Natural killer cell treated with Interleukin-12 subunit alpha and Interleukin-12 subunit beta and Interleukin-15 and Interleukin-18, amount 100 ng/mL, for 72 hours (primary cell): ENCODE measurements at regions not wholly inside any gene's neighbourhood (a gene's known extent, or its start where the extent isn't known, plus 50 kb on each side); places are given as distances from the start of the nearest gene placed in this dataset.

Experiments used
- ATAC-seq, 2 donors: fragments of 150-1000 bp; cut with Tn5 transposase in 1 of 2; sonication (Bioruptor Pico), chemical (Tn5 transposase) in 1 of 2; 2 replicates each; pipeline ENCODE4 v1.10.0; 2021
- DNase-seq: peaks from one replicate; pipeline ENCODE4 v3.0.0; 2022; ENCODE audit warnings: low spot score
- H3K27ac Mint-ChIP-seq, 2 donors: 1 replicate in 1 of 2; 2 replicates in 1 of 2; pipeline ENCODE4 v1.8.0; 2022; ENCODE audit warnings: mixed read lengths in 2 of 2, mild to moderate bottlenecking in 1 of 2, moderate library complexity in 1 of 2
- H3K27me3 Mint-ChIP-seq, 2 donors: 1 replicate in 1 of 2; 2 replicates in 1 of 2; pipeline ENCODE4 v1.8.0; 2022; ENCODE audit warnings: mixed read lengths in 2 of 2
- H3K36me3 Mint-ChIP-seq: one replicate; pipeline ENCODE4 v1.8.0; 2022; ENCODE audit warnings: mixed read lengths
- H3K4me1 Mint-ChIP-seq, 2 donors: 1 replicate in 1 of 2; 2 replicates in 1 of 2; pipeline ENCODE4 v1.8.0; 2022; ENCODE audit warnings: low read depth in 2 of 2, mixed read lengths in 2 of 2, mild to moderate bottlenecking in 1 of 2
- H3K4me3 Mint-ChIP-seq: one replicate; pipeline ENCODE4 v1.8.0; 2022; ENCODE audit warnings: mixed read lengths
- H3K9me3 Mint-ChIP-seq: 2 replicates; pipeline ENCODE4 v1.8.0; 2022; ENCODE audit warnings: mixed read lengths

DNA sequence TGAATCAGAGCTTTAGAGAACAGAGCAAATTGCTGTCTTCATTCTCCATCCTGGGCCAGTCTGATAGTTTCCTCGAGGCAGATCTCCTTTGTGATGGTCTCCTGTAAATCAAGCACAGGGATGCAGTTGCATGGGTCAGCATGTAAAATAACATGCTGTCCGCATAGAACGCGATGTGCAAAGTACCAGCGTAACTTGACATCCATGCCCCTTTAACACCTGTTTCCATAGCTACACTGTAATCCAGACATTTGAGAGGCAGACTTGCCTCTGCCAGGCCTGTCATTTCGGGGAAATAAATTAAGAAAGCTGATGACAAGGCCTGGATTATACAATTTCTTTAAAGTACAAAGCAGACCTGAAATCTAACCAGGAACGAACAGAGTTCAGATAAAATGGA is 413.5 kb downstream of the TLE4 start:
- ATAC-seq = no peak
- no peak overlapping the region for H3K27ac Mint-ChIP-seq
- H3K27me3 Mint-ChIP-seq = peaks cover 10 to 25% of the 10 kb centered on the region in 2 donors

DNA sequence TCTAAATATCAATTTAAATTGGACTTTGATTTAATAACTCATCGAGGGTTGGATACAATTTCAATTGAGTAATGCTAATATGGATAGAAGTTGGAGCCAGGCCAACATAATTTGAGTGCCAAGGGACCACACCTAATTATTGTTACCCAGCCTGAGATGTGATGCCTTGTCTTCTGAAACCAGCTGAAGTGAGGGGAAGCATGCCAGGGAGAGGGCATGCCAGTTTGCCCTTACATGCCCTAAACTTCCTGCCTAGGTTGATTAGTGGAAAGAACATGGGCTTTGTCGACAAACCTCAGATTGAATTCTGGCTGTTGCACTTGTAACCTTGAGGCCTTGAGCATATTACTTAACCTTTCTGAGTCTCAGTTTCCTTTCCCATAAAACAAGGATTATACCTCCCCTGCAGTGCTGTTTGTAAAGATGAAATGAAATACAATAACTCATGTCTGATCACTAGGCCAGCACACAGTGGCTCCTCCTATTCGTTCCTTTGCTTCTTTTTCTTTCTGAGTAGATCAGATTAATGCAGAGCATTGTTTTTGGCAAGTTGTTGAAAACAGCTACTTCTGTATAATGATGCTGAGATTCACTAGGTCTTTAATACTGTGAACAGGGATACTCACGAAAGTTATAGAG is 412.8 kb downstream of the TLE4 start:
- Mint-ChIP-seq H3K9me3 (no peaks in the 10 kb centered on the region), H3K4me1 (no peaks in the 10 kb centered on the region), H3K4me3 (no peak overlapping the region), H3K36me3 (no peaks in the 10 kb centered on the region), H3K27me3 (peaks cover 10 to 26% of the 10 kb centered on the region in 2 donors), H3K27ac (no peak overlapping the region)
- ATAC-seq = no peak
- DNase-seq = no peak

More for the DNA sequence above, 413.5 kb downstream of the TLE4 start:
- H3K4me3 Mint-ChIP-seq = no peak overlapping the region
- no peaks in the 10 kb centered on the region for H3K36me3 Mint-ChIP-seq
- no peaks in the 10 kb centered on the region for H3K9me3 Mint-ChIP-seq
- H3K4me1 Mint-ChIP-seq = no peaks in the 10 kb centered on the region
- DNase-seq = no peak

DNA sequence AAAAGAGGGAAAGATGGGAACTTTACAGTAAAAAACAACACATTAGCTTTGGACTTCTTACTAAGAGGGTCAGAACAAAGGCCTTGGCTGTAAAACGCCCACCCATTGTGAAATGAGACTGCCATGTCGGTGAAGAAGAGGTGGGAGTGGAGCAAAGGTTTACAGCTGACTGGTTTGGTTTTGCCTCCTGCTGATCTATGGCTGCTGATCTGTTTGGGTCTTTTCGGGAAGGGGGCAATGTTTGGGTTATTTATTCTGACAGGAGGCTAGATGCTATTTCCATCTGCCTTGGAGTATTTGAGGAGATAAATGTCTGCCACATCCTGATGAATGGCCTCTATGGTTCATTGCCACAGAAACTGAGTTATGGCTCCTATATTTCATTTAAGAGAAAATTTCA is 408.7 kb downstream of the TLE4 start:
- DNase-seq = no peak
- peaks cover 19 to 49% of the 10 kb centered on the region in 2 donors for H3K27me3 Mint-ChIP-seq
- H3K4me3 Mint-ChIP-seq = no peak overlapping the region
- no peak for ATAC-seq
- H3K4me1 Mint-ChIP-seq = no peaks in the 10 kb centered on the region
- no peak overlapping the region for H3K27ac Mint-ChIP-seq
- no peaks in the 10 kb centered on the region for H3K36me3 Mint-ChIP-seq
- no peaks in the 10 kb centered on the region for H3K9me3 Mint-ChIP-seq

DNA sequence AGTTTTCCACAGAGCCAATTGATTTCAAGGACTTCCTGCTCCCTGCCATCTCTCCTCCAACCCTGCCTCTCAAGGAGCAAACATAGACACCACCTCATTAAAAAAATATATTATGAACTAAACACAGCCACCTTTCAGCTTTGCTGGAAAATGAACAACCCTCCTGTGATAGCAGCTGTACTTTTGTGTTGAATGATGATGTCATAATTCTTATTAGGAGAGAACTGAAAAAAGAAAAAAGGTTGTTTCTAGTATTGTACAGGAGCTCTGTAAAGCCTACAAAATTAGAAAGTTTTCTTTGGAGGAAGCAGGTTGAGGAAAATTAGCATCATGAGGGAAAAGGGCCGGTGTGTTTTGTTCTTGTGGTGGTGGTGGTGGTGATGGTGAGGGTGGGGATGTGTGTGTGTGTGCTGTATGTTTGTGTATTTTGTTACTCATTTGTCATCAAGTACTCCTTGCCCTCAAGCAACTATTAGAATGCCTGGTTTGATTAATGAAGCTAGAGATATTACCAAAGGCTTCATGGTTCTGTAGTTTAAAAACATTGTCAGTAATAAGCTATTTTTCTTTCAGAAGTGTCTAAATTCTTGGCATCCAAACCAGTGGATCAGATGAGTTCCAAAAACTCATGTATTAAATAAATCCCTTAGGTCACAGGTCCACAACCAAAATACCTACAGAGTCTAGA is 405.9 kb downstream of the TLE4 start:
- no peak for DNase-seq
- H3K4me1 Mint-ChIP-seq = no peaks in the 10 kb centered on the region
- no peak for ATAC-seq
- no peaks in the 10 kb centered on the region for H3K36me3 Mint-ChIP-seq
- peaks cover 29 to 42% of the 10 kb centered on the region in 2 donors for H3K27me3 Mint-ChIP-seq
- no peaks in the 10 kb centered on the region for H3K9me3 Mint-ChIP-seq
- no peak overlapping the region for H3K27ac Mint-ChIP-seq
- H3K4me3 Mint-ChIP-seq = no peak overlapping the region

DNA sequence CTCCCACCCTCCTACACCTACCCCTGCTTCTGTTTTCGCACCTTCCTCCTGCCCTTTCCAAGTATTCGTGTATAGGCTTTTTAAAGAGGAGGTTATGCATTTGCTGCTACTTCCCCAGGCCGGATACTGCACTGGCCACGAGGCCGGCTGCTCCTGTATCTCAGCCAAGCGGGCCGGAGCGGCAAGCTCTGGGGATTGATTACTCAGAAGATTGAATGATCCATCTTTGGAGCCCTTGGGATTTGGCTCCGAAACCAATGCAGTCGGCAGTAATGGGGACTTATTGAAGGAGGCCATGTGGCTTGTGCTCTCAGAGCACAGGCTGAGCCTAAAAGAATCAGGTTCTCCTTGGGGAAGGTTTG is 405.3 kb downstream of the TLE4 start:
- H3K27me3 Mint-ChIP-seq = peaks cover 28 to 38% of the 10 kb centered on the region in 2 donors
- ATAC-seq (no peak), DNase-seq (no peak)
- H3K4me3 Mint-ChIP-seq = no peak overlapping the region
- no peaks in the 10 kb centered on the region for H3K4me1 Mint-ChIP-seq
- H3K9me3 Mint-ChIP-seq = no peaks in the 10 kb centered on the region
- no peak overlapping the region for H3K27ac Mint-ChIP-seq
- no peaks in the 10 kb centered on the region for H3K36me3 Mint-ChIP-seq

DNA sequence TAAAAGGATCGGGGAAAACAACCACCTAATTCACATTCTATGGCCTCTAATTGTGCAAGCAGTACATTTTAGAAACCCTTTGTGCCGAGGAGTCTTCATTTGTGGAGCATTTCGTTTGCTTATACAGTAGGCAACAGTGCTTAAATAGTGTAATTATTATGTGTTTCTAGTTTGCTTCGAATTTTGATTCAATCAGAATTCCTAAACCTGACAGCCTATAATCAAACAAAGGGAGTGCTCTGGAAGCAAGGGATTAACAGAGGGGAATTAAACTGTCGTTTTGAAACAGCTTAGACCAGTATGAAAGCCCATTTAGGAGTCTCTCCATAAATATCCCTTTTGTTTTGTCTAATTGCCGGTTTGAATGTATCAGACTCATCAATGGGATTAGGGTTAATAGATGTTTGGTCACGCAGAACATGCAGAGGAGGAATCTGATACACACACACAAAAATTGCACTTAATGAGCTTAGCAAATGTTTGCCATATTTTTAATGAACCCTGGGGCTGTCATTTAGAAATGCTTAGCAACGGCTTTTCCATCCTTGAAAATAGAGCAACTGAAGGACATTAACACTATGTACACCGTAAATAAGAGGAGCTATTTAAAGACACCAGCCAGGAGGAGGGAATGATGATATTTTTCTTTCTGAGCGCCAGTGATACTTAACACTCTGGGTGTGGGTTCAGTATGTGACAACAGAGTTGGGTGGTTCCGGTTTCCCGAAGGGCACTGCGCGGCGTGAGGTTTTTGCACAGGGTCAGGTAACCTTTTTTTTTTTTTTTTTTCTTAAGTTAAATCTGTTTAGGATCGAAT is 404.7 kb downstream of the TLE4 start:
- Mint-ChIP-seq H3K4me1 (no peaks in the 10 kb centered on the region), H3K27me3 (peaks cover 30 to 42% of the 10 kb centered on the region in 2 donors), H3K36me3 (no peaks in the 10 kb centered on the region), H3K4me3 (no peak overlapping the region), H3K9me3 (no peaks in the 10 kb centered on the region), H3K27ac (no peak overlapping the region)
- DNase-seq (no peak), ATAC-seq (no peak)

DNA sequence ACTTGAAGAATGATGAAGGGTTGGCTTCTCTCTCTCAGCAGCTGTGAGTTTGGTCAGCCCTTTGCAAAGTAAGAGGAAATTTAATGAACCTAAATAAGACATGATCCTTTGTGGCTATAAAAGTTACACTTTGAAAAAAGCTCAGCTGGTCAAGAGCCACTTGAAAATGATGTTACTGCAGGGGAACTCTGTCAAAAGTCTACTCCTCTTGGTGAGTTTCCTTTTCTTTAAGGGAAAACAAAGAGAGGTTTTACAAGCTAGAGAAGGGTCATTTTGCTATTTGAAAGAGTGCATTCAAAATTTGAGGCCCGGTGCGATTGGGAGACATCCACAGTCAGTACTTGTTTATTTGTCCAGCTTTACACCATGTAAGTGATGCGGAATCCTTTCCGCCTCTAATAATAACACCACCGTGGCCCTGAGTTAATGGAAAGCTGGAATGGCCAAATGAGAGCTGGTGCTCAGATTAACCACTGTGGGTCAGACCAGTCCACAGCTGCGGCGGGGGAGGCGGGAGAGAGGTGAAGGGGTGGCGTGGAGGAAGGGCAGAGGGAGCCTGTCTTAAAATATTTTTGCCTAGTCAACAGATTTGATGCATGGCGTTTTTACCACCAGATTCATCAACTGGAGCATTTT is 404.0 kb downstream of the TLE4 start:
- H3K27me3 Mint-ChIP-seq = peaks cover 33 to 43% of the 10 kb centered on the region in 2 donors
- no peak overlapping the region for H3K27ac Mint-ChIP-seq
- no peaks in the 10 kb centered on the region for H3K4me1 Mint-ChIP-seq
- no peak overlapping the region for H3K4me3 Mint-ChIP-seq
- no peak for ATAC-seq
- no peaks in the 10 kb centered on the region for H3K36me3 Mint-ChIP-seq
- DNase-seq = no peak
- H3K9me3 Mint-ChIP-seq = no peaks in the 10 kb centered on the region

DNA sequence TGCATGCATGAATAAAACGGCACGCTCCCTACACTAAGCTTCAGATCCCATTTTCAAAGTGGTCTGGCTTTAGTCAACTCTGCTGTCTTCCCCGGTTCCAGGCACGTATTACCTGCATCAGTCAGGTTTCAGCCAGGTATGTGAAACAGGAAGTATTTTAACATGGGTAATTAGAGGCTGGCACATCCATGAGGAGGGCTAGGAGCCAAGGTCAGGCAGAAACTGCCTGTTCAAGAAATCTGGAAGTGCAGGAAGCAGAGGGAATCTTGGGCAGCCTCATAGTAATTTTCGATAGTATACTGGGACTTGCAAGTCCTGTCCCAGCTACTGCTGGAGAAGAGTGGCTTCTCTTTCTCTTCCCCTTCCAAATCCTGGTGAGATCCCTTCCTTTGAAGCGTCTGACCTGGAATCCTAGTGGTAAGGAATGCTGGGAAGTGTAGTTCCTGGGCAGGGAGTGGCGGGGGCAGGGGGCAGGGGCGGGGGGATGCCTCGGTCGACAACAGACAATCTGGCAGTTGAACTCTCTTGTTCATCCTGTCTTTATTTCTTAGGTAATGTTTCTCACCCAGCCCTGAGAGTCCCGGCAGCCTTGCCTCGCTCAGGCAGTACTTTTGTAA is 403.1 kb downstream of the TLE4 start:
- DNase-seq (no peak), ATAC-seq (no peak)
- H3K27me3 Mint-ChIP-seq = peaks cover 30 to 38% of the 10 kb centered on the region in 2 donors
- H3K4me3 Mint-ChIP-seq = no peak overlapping the region
- no peak overlapping the region for H3K27ac Mint-ChIP-seq
- no peaks in the 10 kb centered on the region for H3K9me3 Mint-ChIP-seq
- no peaks in the 10 kb centered on the region for H3K4me1 Mint-ChIP-seq
- no peaks in the 10 kb centered on the region for H3K36me3 Mint-ChIP-seq

DNA sequence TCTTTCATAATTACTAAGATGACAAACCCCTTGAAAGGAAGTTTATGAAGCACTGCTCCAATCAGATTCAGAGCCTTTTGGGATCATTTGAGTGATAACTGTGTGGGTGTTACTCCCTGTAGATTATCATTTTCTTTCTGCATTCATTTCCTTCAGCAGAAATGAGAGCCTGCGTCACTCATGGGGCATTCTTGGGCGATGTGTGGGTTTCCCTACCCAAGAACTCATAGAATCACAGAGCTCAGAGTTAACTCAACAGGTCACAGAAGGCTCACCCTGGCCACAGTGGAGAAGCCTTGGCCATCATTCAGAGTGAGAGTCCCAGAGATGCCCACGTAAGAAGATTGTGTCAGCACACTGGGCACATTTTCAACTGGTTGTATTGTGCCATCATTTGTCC is 401.9 kb downstream of the TLE4 start:
- Mint-ChIP-seq H3K27me3 (peaks cover 33 to 35% of the 10 kb centered on the region in 2 donors), H3K9me3 (no peaks in the 10 kb centered on the region), H3K36me3 (no peaks in the 10 kb centered on the region), H3K27ac (no peak overlapping the region), H3K4me3 (no peak overlapping the region), H3K4me1 (no peaks in the 10 kb centered on the region)
- DNase-seq = no peak
- no peak for ATAC-seq

DNA sequence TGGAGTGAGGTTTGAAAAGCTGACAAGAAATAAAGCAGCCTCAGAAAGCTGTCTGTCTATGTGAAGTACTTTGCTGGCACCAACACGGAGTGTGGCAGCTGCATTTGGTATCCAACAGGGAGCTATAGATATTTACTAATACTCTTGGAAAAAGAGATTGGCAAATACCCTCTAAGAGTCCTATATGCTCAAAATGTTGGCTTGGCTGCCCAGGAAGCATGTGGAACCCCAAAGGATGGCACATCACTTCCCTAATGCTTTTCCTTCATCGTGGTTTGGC is 398.3 kb downstream of the TLE4 start:
- H3K27ac Mint-ChIP-seq = no peak overlapping the region
- H3K36me3 Mint-ChIP-seq = no peaks in the 10 kb centered on the region
- H3K4me3 Mint-ChIP-seq = no peak overlapping the region
- no peak for ATAC-seq
- H3K9me3 Mint-ChIP-seq = no peaks in the 10 kb centered on the region
- no peaks in the 10 kb centered on the region for H3K4me1 Mint-ChIP-seq
- DNase-seq = no peak
- H3K27me3 Mint-ChIP-seq = peaks cover 39 to 42% of the 10 kb centered on the region in 2 donors

DNA sequence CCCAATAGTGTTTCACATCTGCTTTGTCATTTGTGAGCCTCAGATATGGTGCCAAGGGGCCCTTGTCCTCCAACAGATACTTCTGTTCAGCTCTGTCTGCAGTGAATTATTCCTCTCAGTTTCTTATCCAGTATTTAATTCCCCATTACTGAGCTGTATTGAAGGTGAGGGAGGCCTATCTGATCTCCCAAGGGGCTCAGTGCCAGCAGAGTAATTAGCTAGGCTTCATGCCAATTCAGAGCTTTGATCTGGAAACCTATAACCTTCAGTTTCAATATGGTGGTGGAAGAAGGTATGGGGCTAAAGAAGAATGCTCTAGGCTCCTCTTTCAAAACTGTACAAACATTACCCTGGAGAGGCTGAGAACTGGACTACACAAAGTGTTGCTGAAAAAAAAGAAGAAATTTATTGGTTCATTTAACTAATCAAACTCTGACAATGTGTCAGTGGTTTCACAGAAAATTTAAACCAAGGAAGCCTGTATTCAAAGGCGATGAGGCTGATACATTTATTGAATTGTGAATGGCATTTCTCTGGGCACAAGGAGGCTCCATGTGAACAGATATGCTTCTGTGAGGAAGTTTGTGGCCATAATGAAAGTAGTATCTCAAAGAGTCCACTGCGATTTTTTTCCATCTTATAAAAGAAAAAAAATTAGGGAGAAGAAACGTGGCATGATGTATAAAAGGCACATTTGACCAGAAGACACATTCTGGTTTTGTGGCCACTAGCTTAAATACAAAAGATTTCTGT is 397.8 kb downstream of the TLE4 start:
- DNase-seq = no peak
- H3K9me3 Mint-ChIP-seq = no peaks in the 10 kb centered on the region
- H3K27ac Mint-ChIP-seq = no peak overlapping the region
- peaks cover 40 to 42% of the 10 kb centered on the region in 2 donors for H3K27me3 Mint-ChIP-seq
- no peak for ATAC-seq
- no peaks in the 10 kb centered on the region for H3K36me3 Mint-ChIP-seq
- no peak overlapping the region for H3K4me3 Mint-ChIP-seq
- no peaks in the 10 kb centered on the region for H3K4me1 Mint-ChIP-seq

DNA sequence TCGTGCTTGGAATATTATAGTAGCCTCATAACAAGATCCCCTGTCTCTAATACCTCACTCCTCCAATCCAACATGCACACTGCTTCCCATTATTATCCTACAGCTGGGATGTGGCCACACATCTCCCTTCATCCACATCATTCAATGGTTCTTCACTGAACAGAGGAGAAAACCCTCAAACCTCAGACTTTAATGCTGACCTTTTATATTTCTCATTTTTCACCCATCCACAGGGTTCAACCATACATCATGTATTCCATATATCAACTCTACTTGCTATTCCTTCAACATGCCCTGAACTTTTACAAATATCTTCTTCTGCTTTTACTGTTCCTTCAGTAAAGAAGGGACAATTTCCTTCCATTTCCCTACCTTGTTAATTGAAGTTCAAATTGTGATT is 396.8 kb downstream of the TLE4 start:
- ATAC-seq (no peak), DNase-seq (no peak)
- Mint-ChIP-seq H3K27me3 (peaks cover 41 to 48% of the 10 kb centered on the region in 2 donors), H3K4me1 (no peaks in the 10 kb centered on the region), H3K36me3 (no peaks in the 10 kb centered on the region), H3K4me3 (no peak overlapping the region), H3K9me3 (no peaks in the 10 kb centered on the region), H3K27ac (no peak overlapping the region)

DNA sequence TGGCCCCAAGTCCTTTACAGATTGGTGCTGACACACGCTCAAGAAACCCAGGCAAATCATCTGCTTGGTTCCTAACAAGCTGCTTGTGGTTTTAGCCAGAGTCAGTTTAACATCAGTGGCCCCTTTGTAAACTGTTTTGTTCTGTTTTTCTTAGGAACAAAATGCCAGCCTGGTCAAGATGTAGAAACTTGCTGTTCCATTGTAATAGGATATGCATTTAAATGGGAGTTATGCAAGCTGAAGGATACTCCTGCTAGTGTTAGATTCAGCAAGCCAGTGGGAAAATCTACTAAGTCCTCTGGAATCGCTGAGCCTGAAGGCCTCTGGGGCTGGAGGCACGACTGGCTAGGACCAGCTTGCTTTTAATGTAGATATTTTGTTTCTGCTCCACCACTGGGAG is 391.1 kb downstream of the TLE4 start:
- H3K4me3 Mint-ChIP-seq = no peak overlapping the region
- no peaks in the 10 kb centered on the region for H3K4me1 Mint-ChIP-seq
- peaks cover 18 to 32% of the 10 kb centered on the region in 2 donors for H3K27me3 Mint-ChIP-seq
- no peak for ATAC-seq
- no peak for DNase-seq
- H3K9me3 Mint-ChIP-seq = no peaks in the 10 kb centered on the region
- H3K36me3 Mint-ChIP-seq = no peaks in the 10 kb centered on the region
- H3K27ac Mint-ChIP-seq = no peak overlapping the region
